ENCODE measurements at regions not wholly inside any gene's neighbourhood (a gene's known extent, or its start where the extent isn't known, plus 50 kb on each side); places are given as distances from the start of the nearest gene placed in this dataset.

DNA sequence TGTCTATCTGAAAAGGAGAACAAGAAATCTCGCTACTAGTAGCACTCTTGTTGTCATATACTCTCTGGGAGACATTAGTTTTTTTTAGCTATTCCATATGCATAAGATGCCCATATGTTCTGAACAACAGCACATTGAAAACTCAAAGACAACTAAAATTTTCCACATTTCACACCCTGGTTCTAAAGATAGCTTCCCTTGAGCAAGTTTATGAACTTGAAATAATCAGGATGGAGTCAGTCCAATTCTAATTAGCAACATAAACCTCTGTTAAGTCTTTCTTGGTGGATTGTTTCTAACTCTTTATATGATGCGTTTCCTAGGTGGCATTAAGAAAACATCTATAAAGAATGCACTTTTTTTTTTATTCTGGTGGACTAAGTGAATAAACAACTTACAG lies 1095.3 kb downstream of the GRM8 start:
- no peaks in the 10 kb centered on the region for H3K27me3 ChIP-seq (ENCODE audit: control insufficient read depth in 3 of 3, insufficient read depth in 3 of 3, low read length in 2 of 3)
- H3K9me3 ChIP-seq (ENCODE audit: control insufficient read depth in 4 of 4, insufficient read depth in 3 of 4, low read length in 3 of 4), result peaks cover 0 to 2% (median 0%) of the 10 kb centered on the region in 4 donors
- H3K4me1 ChIP-seq (ENCODE audit: control insufficient read depth in 5 of 5, insufficient read depth in 5 of 5, low read length in 5 of 5), result no peaks in the 10 kb centered on the region
- TF ChIP-seq CTCF (IDR thresholded peaks at IDR 0.05; ENCODE audit: control extremely low read depth, extremely low read depth), result no peak
- 84 to 85% methylated on average over 2 of the region's 2 CpGs for WGBS, 2 donors
- H3K4me3 ChIP-seq, result no peak overlapping the region
- DNase-seq (no peak), ATAC-seq (ENCODE audit: insufficient read depth, low FRiP score) (no peak)
- no peak overlapping the region for H3K27ac ChIP-seq (ENCODE audit: low read depth in 1 of 2, low read length in 1 of 2)
- H3K9ac ChIP-seq (ENCODE audit: insufficient read depth in 1 of 2, low read length in 2 of 2), result no peak overlapping the region
- no peaks in the 10 kb centered on the region for H3K36me3 ChIP-seq (ENCODE audit: control insufficient read depth in 4 of 4, insufficient read depth in 4 of 4, low read length in 4 of 4)

- Histone ChIP-seq H3K4me1 (ENCODE audit: control insufficient read depth in 5 of 5, insufficient read depth in 5 of 5, low read length in 5 of 5) (no peaks in the 10 kb centered on the region), H3K9ac (ENCODE audit: insufficient read depth in 1 of 2, low read length in 2 of 2) (no peak overlapping the region), H3K27ac (ENCODE audit: low read depth in 1 of 2, low read length in 1 of 2) (no peak overlapping the region), H3K4me3 (no peak overlapping the region), H3K9me3 (ENCODE audit: control insufficient read depth in 4 of 4, insufficient read depth in 3 of 4, low read length in 3 of 4) (no peaks in the 10 kb centered on the region), H3K27me3 (ENCODE audit: control insufficient read depth in 3 of 3, insufficient read depth in 3 of 3, low read length in 2 of 3) (no peaks in the 10 kb centered on the region), H3K36me3 (ENCODE audit: control insufficient read depth in 4 of 4, insufficient read depth in 4 of 4, low read length in 4 of 4) (no peaks in the 10 kb centered on the region)
- TF ChIP-seq CTCF (IDR thresholded peaks at IDR 0.05; ENCODE audit: control extremely low read depth, extremely low read depth), result no peak
- no peak for ATAC-seq (ENCODE audit: insufficient read depth, low FRiP score)
- no peak for DNase-seq
- 62 to 76% methylated on average over 2 of the region's 2 CpGs for WGBS, 2 donors
These were observed 1102.3 kb downstream of the GRM8 start for GRCh38 chr7:126150278-126150958.

- H3K9ac ChIP-seq (ENCODE audit: insufficient read depth in 1 of 2, low read length in 2 of 2), result no peak overlapping the region
- H3K4me3 ChIP-seq, result no peak overlapping the region
- no peak overlapping the region for H3K27ac ChIP-seq (ENCODE audit: low read depth in 1 of 2, low read length in 1 of 2)
- TF ChIP-seq CTCF (IDR thresholded peaks at IDR 0.05; ENCODE audit: control extremely low read depth, extremely low read depth), result no peak
- DNase-seq, result peak in 1 of 3 donors; percentile 7
- no peak for ATAC-seq (ENCODE audit: insufficient read depth, low FRiP score)
- H3K4me1 ChIP-seq (ENCODE audit: control insufficient read depth in 5 of 5, insufficient read depth in 5 of 5, low read length in 5 of 5), result no peaks in the 10 kb centered on the region
- no peaks in the 10 kb centered on the region for H3K36me3 ChIP-seq (ENCODE audit: control insufficient read depth in 4 of 4, insufficient read depth in 4 of 4, low read length in 4 of 4)
- H3K9me3 ChIP-seq (ENCODE audit: control insufficient read depth in 4 of 4, insufficient read depth in 3 of 4, low read length in 3 of 4), result no peaks in the 10 kb centered on the region
- H3K27me3 ChIP-seq (ENCODE audit: control insufficient read depth in 3 of 3, insufficient read depth in 3 of 3, low read length in 2 of 3), result no peaks in the 10 kb centered on the region
These were observed 1111.8 kb downstream of the GRM8 start for GRCh38 chr7:126140858-126141466.

Measured in lung (tissue), 11 donors.